SK-N-MC (cell line): ENCODE measurements at regions not wholly inside any gene's neighbourhood (a gene's known extent, or its start where the extent isn't known, plus 50 kb on each side); places are given as distances from the start of the nearest gene placed in this dataset.

Source experiments
- EZH2 ChIP-seq: fragments of 200-600 bp; sonication (generic); IDR thresholded peaks from one replicate; pipeline ENCODE4 v1.6.1; 2017; ENCODE audit warnings: antibody characterized with exemption
- FOXP2 ChIP-seq: optimal IDR thresholded peaks from 2 replicates; pipeline ENCODE3; 2011; ENCODE audit warnings: mild to moderate bottlenecking, moderate library complexity; ENCODE audit not compliant: insufficient read depth; ENCODE audit errors: extremely low read length, control extremely low read depth
- POLR2AphosphoS5 ChIP-seq: IDR thresholded peaks from 2 replicates; pipeline ENCODE4 v1.6.1; 2012; ENCODE audit warnings: mild to moderate bottlenecking, low read depth, low read length, borderline replicate concordance

GRCh38 chr9:86772635-86772993 lies 174.7 kb downstream of the GAS1 start:
- TF ChIP-seq EZH2: no peak
- no peak for TF ChIP-seq POLR2AphosphoS5
- no peak for TF ChIP-seq FOXP2
